Natural killer cell (primary cell): ENCODE measurements at regions not wholly inside any gene's neighbourhood (a gene's known extent, or its start where the extent isn't known, plus 50 kb on each side); places are given as distances from the start of the nearest gene placed in this dataset.

ENCODE experiments used
- ATAC-seq, 3 donors: fragments of 150-1000 bp in 2 of 3; fragments of 200-7000 bp in 1 of 3; cut with Tn5 transposase; 1 replicate in 1 of 3; 2 replicates in 2 of 3; pipeline ENCODE4 v1.10.0; 2021; ENCODE audit warnings: mild to moderate bottlenecking in 2 of 3, moderate library complexity in 2 of 3
- DNase-seq, 2 donors: peaks; one replicate each; pipeline versions ENCODE4 v3.0.0 to v3.0.0-alpha.2; 2013 to 2021; ENCODE audit warnings: mixed read lengths in 1 of 2
- H3K27ac ChIP-seq: one replicate; pipeline ENCODE4 v1.5.1; 2013; ENCODE audit warnings: mild to moderate bottlenecking, low read length
- H3K27me3 ChIP-seq: one replicate; pipeline ENCODE4 v1.6.1; 2013; ENCODE audit warnings: low read length; ENCODE audit not compliant: control insufficient read depth, insufficient read depth
- H3K36me3 ChIP-seq: one replicate; pipeline ENCODE4 v1.6.1; 2013; ENCODE audit warnings: low read length; ENCODE audit not compliant: control insufficient read depth, insufficient read depth
- H3K4me1 ChIP-seq: one replicate; pipeline ENCODE4 v1.6.1; 2013; ENCODE audit warnings: low read length; ENCODE audit not compliant: control insufficient read depth, insufficient read depth
- H3K4me3 ChIP-seq: one replicate; pipeline ENCODE4 v1.5.1; 2013; ENCODE audit warnings: low read length
- H3K9me3 ChIP-seq: one replicate; pipeline ENCODE4 v1.6.1; 2013; ENCODE audit warnings: low read length; ENCODE audit not compliant: control insufficient read depth, insufficient read depth
- H3K27ac Mint-ChIP-seq, 2 donors: one replicate each; pipeline ENCODE4 v1.8.0; 2022; ENCODE audit warnings: mild to moderate bottlenecking in 2 of 2, mixed read lengths in 2 of 2, moderate library complexity in 1 of 2
- H3K27me3 Mint-ChIP-seq, 2 donors: one replicate each; pipeline ENCODE4 v1.8.0; 2022; ENCODE audit warnings: low read depth in 2 of 2, mixed read lengths in 2 of 2
- H3K36me3 Mint-ChIP-seq: one replicate; pipeline ENCODE4 v1.8.0; 2022; ENCODE audit warnings: mixed read lengths
- H3K4me1 Mint-ChIP-seq, 2 donors: one replicate each; pipeline ENCODE4 v1.8.0; 2022; ENCODE audit warnings: mixed read lengths in 2 of 2
- H3K4me3 Mint-ChIP-seq: one replicate; pipeline ENCODE4 v1.8.0; 2022; ENCODE audit warnings: mild to moderate bottlenecking, moderate library complexity, mixed read lengths
- H3K9me3 Mint-ChIP-seq, 2 donors: one replicate each; pipeline ENCODE4 v1.8.0; 2022; ENCODE audit warnings: mixed read lengths in 2 of 2
- WGBS: methylation state at CpG from one replicate; pipeline ENCODE4 v1.1.7; 2013; ENCODE audit warnings: missing lambda C conversion rate; ENCODE audit not compliant: insufficient coverage; 5-methylcytosine and 5-hydroxymethylcytosine counted together
- intact Hi-C: fragments of 100-400 bp; cut with micrococcal nuclease; formaldehyde crosslinking; loops from one replicate; pipeline ENCODE4 v1.14.2; 2022
- TF ChIP-seq, protein P1 (sequence below): fragments of 200-600 bp; IDR thresholded peaks from one replicate; pipeline ENCODE4 v1.8.0; 2022; ENCODE audit warnings: antibody characterized with exemption

DNA sequence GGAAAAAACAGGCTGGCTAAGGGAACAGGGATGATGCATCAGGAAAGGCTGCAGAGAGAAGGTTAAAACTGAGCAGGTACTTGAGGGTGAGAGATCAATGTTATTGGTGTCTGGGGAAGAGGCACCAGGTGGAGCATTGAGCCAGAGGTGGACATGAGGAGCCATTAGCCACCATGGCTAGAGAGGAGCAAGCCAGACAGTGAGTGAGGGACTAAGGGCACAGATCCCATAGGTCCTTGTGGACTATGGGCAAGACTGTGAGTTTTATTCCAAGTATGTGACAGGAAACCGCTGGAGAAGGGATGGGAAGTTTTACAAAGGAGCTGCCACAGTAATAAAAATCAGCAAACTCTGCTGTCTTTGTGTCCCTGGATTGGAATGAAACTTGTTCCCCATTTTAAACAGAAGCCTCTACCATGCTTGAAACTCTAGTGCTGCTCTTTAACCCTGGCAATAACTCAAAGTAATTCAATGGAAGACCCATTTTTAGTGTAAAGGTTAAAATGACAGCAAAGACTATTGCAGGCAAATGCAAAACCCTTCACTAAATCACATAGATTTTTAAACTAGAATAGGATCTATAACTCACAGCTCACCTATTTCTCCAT lies 349.8 kb downstream of the ENC1 start:
- H3K27me3 Mint-ChIP-seq, result peaks cover 19 to 55% of the 10 kb centered on the region in 2 donors
- DNase-seq, result peak in 1 of 2 donors; percentile 5

GRCh38 chr5:74289691-74290090 lies 350.8 kb downstream of the ENC1 start:
- Histone ChIP-seq H3K9me3 (no peaks in the 10 kb centered on the region), H3K4me1 (no peaks in the 10 kb centered on the region), H3K4me3 (no peak overlapping the region), H3K27me3 (no peaks in the 10 kb centered on the region), H3K27ac (no peak overlapping the region), H3K36me3 (no peaks in the 10 kb centered on the region)
- H3K4me1 Mint-ChIP-seq, result no peaks in the 10 kb centered on the region
- intact Hi-C loops, result no loop called here
- no peaks in the 10 kb centered on the region for H3K9me3 Mint-ChIP-seq
- ATAC-seq (no peak), DNase-seq (no peak)
- TF ChIP-seq, protein P1, sequence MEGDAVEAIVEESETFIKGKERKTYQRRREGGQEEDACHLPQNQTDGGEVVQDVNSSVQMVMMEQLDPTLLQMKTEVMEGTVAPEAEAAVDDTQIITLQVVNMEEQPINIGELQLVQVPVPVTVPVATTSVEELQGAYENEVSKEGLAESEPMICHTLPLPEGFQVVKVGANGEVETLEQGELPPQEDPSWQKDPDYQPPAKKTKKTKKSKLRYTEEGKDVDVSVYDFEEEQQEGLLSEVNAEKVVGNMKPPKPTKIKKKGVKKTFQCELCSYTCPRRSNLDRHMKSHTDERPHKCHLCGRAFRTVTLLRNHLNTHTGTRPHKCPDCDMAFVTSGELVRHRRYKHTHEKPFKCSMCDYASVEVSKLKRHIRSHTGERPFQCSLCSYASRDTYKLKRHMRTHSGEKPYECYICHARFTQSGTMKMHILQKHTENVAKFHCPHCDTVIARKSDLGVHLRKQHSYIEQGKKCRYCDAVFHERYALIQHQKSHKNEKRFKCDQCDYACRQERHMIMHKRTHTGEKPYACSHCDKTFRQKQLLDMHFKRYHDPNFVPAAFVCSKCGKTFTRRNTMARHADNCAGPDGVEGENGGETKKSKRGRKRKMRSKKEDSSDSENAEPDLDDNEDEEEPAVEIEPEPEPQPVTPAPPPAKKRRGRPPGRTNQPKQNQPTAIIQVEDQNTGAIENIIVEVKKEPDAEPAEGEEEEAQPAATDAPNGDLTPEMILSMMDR, result no peak
- WGBS, result 71% methylated on average over 1 of the region's 1 CpG
- no peak overlapping the region for H3K27ac Mint-ChIP-seq
- no peak overlapping the region for H3K4me3 Mint-ChIP-seq
- H3K27me3 Mint-ChIP-seq, result peaks cover 22 to 57% of the 10 kb centered on the region in 2 donors
- H3K36me3 Mint-ChIP-seq, result no peaks in the 10 kb centered on the region

More for the DNA sequence above, 349.8 kb downstream of the ENC1 start:
- no peak overlapping the region for H3K27ac ChIP-seq
- no peaks in the 10 kb centered on the region for H3K36me3 ChIP-seq
- TF ChIP-seq, protein P1, result no peak
- no peak for ATAC-seq
- no peaks in the 10 kb centered on the region for H3K9me3 Mint-ChIP-seq
- intact Hi-C loops, result no loop called here
- H3K9me3 ChIP-seq, result no peaks in the 10 kb centered on the region
- no peaks in the 10 kb centered on the region for H3K27me3 ChIP-seq
- H3K27ac Mint-ChIP-seq, result no peak overlapping the region
- no peak overlapping the region for H3K4me3 ChIP-seq
- no peaks in the 10 kb centered on the region for H3K4me1 ChIP-seq
- WGBS, result 90% methylated on average over 1 of the region's 1 CpG
- no peaks in the 10 kb centered on the region for H3K4me1 Mint-ChIP-seq
- no peaks in the 10 kb centered on the region for H3K36me3 Mint-ChIP-seq
- no peak overlapping the region for H3K4me3 Mint-ChIP-seq

DNA sequence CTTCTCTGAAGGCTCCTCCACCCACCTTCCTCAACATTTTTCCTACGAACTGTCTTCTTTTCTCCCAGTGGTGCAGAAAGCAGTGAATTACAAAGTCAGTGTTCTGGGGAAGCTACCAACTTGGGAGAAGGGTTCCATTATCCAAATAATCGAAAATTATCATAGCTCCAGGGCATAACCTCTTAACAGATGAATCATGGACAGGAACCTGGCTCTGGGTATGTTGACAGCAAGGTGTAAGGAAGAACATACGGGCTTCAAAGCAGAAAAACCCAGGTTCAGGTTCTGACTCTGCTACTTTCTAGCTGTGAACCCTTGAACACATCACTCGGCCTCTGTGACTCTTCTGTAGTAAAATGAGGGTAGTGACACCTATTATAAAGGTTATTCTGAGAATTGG lies 351.3 kb downstream of the ENC1 start:
- Histone ChIP-seq H3K9me3 (no peaks in the 10 kb centered on the region), H3K36me3 (no peaks in the 10 kb centered on the region), H3K27ac (no peak overlapping the region), H3K4me3 (no peak overlapping the region), H3K4me1 (no peaks in the 10 kb centered on the region), H3K27me3 (no peaks in the 10 kb centered on the region)
- Mint-ChIP-seq H3K27me3 (peaks cover 26 to 61% of the 10 kb centered on the region in 2 donors), H3K4me3 (no peak overlapping the region), H3K9me3 (no peaks in the 10 kb centered on the region), H3K27ac (no peak overlapping the region), H3K36me3 (no peaks in the 10 kb centered on the region), H3K4me1 (no peaks in the 10 kb centered on the region)
- WGBS, result 70% methylated on average over 3 of the region's 4 CpGs
- TF ChIP-seq, protein P1, result no peak
- intact Hi-C loops, result no loop called here
- ATAC-seq, result no peak
- no peak for DNase-seq
